HCT116 (cell line): ENCODE measurements at regions not wholly inside any gene's neighbourhood (a gene's known extent, or its start where the extent isn't known, plus 50 kb on each side); places are given as distances from the start of the nearest gene placed in this dataset.

Experiments used
- ATAC-seq: fragments of 200-7000 bp; cut with Tn5 transposase; 2 replicates; pipeline ENCODE4 v1.9.1; 2020; ENCODE audit warnings: mild to moderate bottlenecking, moderate library complexity
- BruUV-seq: library from RNA; stranded (reverse); fragments of 400-500 nt; replicated peaks from 2 replicates; lab custom pipeline; 2021; lab: Mats Ljungman, UMichigan
- CTCF ChIA-PET: fragments of 300-600 bp; sonication (Branson Sonifier 250); formaldehyde crosslinking; loops from one replicate; lab custom pipeline; 2021; ENCODE audit warnings: antibody characterized with exemption; lab: Charles Lee
- POLR2A ChIA-PET: fragments of 300-600, 350-600 bp; sonication (Branson Sonifier 250); formaldehyde crosslinking; loops from one replicate; lab custom pipeline; 2021; ENCODE audit warnings: antibody characterized with exemption; lab: Charles Lee
- RAD21 ChIA-PET, 2 experiments: fragments of 300-600 bp; sonication (Branson Sonifier 250); formaldehyde crosslinking; loops; one replicate each; lab custom pipeline; 2023; ENCODE audit warnings: low total read pairs in 2 of 2; ENCODE audit not compliant: uncharacterized antibody in 2 of 2, unreplicated experiment in 2 of 2, low non-redundant PET in 1 of 2; lab: Charles Lee
- DNase-seq: peaks from one replicate; pipeline ENCODE4 v3.0.0-alpha.2; 2010; ENCODE audit warnings: low read depth, low spot score
- H2AFZ ChIP-seq: fragments of 200-600 bp; shearing (Covaris generic), sonication (generic); 2 replicates; pipeline ENCODE4 v1.6.1; 2017; ENCODE audit warnings: low read depth, mixed run types, mixed read lengths, antibody characterized with exemption, low read length; ENCODE audit not compliant: poor library complexity, severe bottlenecking
- H3K27ac ChIP-seq: 2 replicates; pipeline ENCODE4 v1.5.1; 2012; ENCODE audit warnings: low read depth, low read length
- H3K27me3 ChIP-seq: fragments of 200-600 bp; sonication (generic); 2 replicates; pipeline ENCODE4 v1.6.1; 2016; ENCODE audit warnings: mixed run types, low read length, mixed read lengths; ENCODE audit not compliant: insufficient read depth
- H3K36me3 ChIP-seq, 2 experiments: fragments of 200-500 bp in 1 of 2; fragments of 200-600 bp in 1 of 2; sonication (Bioruptor generic) in 1 of 2; sonication (generic) in 1 of 2; 2 replicates each; pipeline versions ENCODE4 v1.5.1 to v1.6.1; 2014 to 2016; ENCODE audit warnings: low read length in 2 of 2, inconsistent platforms in 1 of 2, mixed read lengths in 1 of 2, mixed run types in 1 of 2; ENCODE audit not compliant: insufficient read depth in 2 of 2, control insufficient read depth in 1 of 2
- H3K4me1 ChIP-seq, 2 experiments: fragments of 200-600 bp in 1 of 2; sonication (generic) in 1 of 2; 2 replicates each; pipeline versions ENCODE4 v1.5.1 to v1.6.1; 2012 to 2017; ENCODE audit warnings: low read length in 2 of 2, inconsistent platforms in 1 of 2, mild to moderate bottlenecking in 1 of 2, mixed read lengths in 1 of 2, mixed run types in 1 of 2, moderate library complexity in 1 of 2; ENCODE audit not compliant: insufficient read depth in 2 of 2, control insufficient read depth in 1 of 2
- H3K4me2 ChIP-seq: fragments of 200-600 bp; sonication (generic); 2 replicates; pipeline ENCODE4 v1.6.1; 2017; ENCODE audit warnings: mixed run types, low read length, mixed read lengths
- H3K4me3 ChIP-seq, 2 experiments: fragments of 200-600 bp in 1 of 2; sonication (generic) in 1 of 2; replicated peaks in 1 of 2; 2 replicates each; pipeline ENCODE4 v1.5.1; 2011 to 2016; ENCODE audit warnings: low read length in 2 of 2, control low read depth in 1 of 2, low read depth in 1 of 2, mild to moderate bottlenecking in 1 of 2, mixed read lengths in 1 of 2, mixed run types in 1 of 2
- H3K79me2 ChIP-seq: fragments of 200-600 bp; sonication (generic); 2 replicates; pipeline ENCODE4 v1.6.1; 2017; ENCODE audit warnings: mild to moderate bottlenecking, mixed run types, low read length, moderate library complexity, mixed read lengths; ENCODE audit not compliant: insufficient read depth
- H3K9ac ChIP-seq: fragments of 200-600 bp; sonication (generic); 2 replicates; pipeline ENCODE4 v1.6.1; 2016; ENCODE audit warnings: low read length, mixed read lengths
- H3K9me2 ChIP-seq: fragments of 200-600 bp; sonication (generic), shearing (Covaris generic); 2 replicates; pipeline ENCODE4 v1.6.1; 2017; ENCODE audit warnings: mixed run types, mild to moderate bottlenecking, moderate library complexity; ENCODE audit not compliant: insufficient read depth
- H3K9me3 ChIP-seq, 2 experiments: fragments of 200-500 bp in 1 of 2; fragments of 200-600 bp in 1 of 2; sonication (Bioruptor generic) in 1 of 2; sonication (generic) in 1 of 2; 2 replicates each; pipeline ENCODE4 v1.6.1; 2014 to 2017; ENCODE audit warnings: low read length in 2 of 2, mixed read lengths in 2 of 2, inconsistent platforms in 1 of 2, low read depth in 1 of 2, mild to moderate bottlenecking in 1 of 2, mixed run types in 1 of 2, moderate library complexity in 1 of 2; ENCODE audit not compliant: control insufficient read depth in 1 of 2, insufficient read depth in 1 of 2
- H4K20me1 ChIP-seq: fragments of 200-600 bp; sonication (generic), shearing (Covaris generic); 2 replicates; pipeline ENCODE4 v1.6.1; 2017; ENCODE audit warnings: mixed run types, mild to moderate bottlenecking, moderate library complexity; ENCODE audit not compliant: insufficient read depth
- ATF3 ChIP-seq: IDR thresholded peaks from 2 replicates; pipeline ENCODE4 v1.6.1; 2012
- CBX3 ChIP-seq: IDR thresholded peaks from 2 replicates; pipeline ENCODE4 v1.6.1; 2012; ENCODE audit warnings: low read depth
- CEBPB ChIP-seq: IDR thresholded peaks from 2 replicates; pipeline ENCODE4 v1.6.1; 2012; ENCODE audit warnings: low read depth
- CTCF ChIP-seq, 3 experiments: fragments of 200-600 bp in 1 of 3; sonication (generic) in 1 of 3; IDR thresholded peaks in 2 of 3; conservative IDR thresholded peaks in 1 of 3; 2 replicates each; pipeline ENCODE4 v1.5.1; 2012 to 2017; ENCODE audit warnings: low read depth in 2 of 3, low read length in 2 of 3, antibody characterized with exemption in 1 of 3, borderline replicate concordance in 1 of 3, control low read depth in 1 of 3, mild to moderate bottlenecking in 1 of 3, mixed read lengths in 1 of 3, mixed run types in 1 of 3, moderate library complexity in 1 of 3; ENCODE audit not compliant: insufficient read depth in 1 of 3
- EGR1 ChIP-seq: IDR thresholded peaks from 2 replicates; pipeline ENCODE4 v1.6.1; 2012; ENCODE audit warnings: low read depth
- ELF1 ChIP-seq: IDR thresholded peaks from 2 replicates; pipeline ENCODE4 v1.6.1; 2012; ENCODE audit warnings: low read depth, borderline replicate concordance
- EZH2 ChIP-seq: fragments of 200-600 bp; sonication (generic); IDR thresholded peaks from 2 replicates; pipeline ENCODE4 v1.6.1; 2017; ENCODE audit warnings: antibody characterized with exemption, mixed run types
- EZH2phosphoT487 ChIP-seq: fragments of 200-600 bp; IDR thresholded peaks from 2 replicates; pipeline ENCODE4 v1.6.1; 2018; ENCODE audit warnings: antibody characterized with exemption, borderline replicate concordance
- FOSL1 ChIP-seq: IDR thresholded peaks from 2 replicates; pipeline ENCODE4 v1.6.1; 2012; ENCODE audit warnings: low read depth
- JUND ChIP-seq: IDR thresholded peaks from 2 replicates; pipeline ENCODE4 v1.6.1; 2012
- MAX ChIP-seq: IDR thresholded peaks from 2 replicates; pipeline ENCODE4 v1.6.1; 2012
- POLR2A ChIP-seq: IDR thresholded peaks from 2 replicates; pipeline ENCODE4 v1.7.0; 2011; ENCODE audit warnings: borderline replicate concordance; ENCODE audit not compliant: insufficient read depth, insufficient read length; ENCODE audit errors: extremely low read depth
- POLR2AphosphoS5 ChIP-seq: IDR thresholded peaks from 2 replicates; pipeline ENCODE4 v1.6.1; 2011; ENCODE audit warnings: mild to moderate bottlenecking, low read depth, low read length, moderate library complexity
- RAD21 ChIP-seq: IDR thresholded peaks from 2 replicates; pipeline ENCODE4 v1.6.1; 2012; ENCODE audit warnings: low read depth, mild to moderate bottlenecking
- REST ChIP-seq: IDR thresholded peaks from 2 replicates; pipeline ENCODE4 v1.6.1; 2012; ENCODE audit warnings: low read depth
- SIN3A ChIP-seq: IDR thresholded peaks from 2 replicates; pipeline ENCODE4 v1.6.1; 2012; ENCODE audit warnings: low read depth
- SP1 ChIP-seq: IDR thresholded peaks from 2 replicates; pipeline ENCODE4 v1.6.1; 2012; ENCODE audit warnings: low read depth
- SRF ChIP-seq: IDR thresholded peaks from 2 replicates; pipeline ENCODE4 v1.6.1; 2012; ENCODE audit warnings: low read depth
- TCF7L2 ChIP-seq: IDR thresholded peaks from 2 replicates; pipeline ENCODE4 v1.7.0; 2011; ENCODE audit warnings: borderline replicate concordance, inconsistent platforms; ENCODE audit not compliant: insufficient read depth, insufficient read length; ENCODE audit errors: extremely low read depth
- YY1 ChIP-seq: IDR thresholded peaks from 2 replicates; pipeline ENCODE4 v1.6.1; 2011; ENCODE audit warnings: low read length, low read depth, moderate library complexity, mild to moderate bottlenecking; ENCODE audit not compliant: insufficient replicate concordance; ENCODE audit errors: extremely low read depth
- ZFX ChIP-seq: fragments of 450-650 bp; IDR thresholded peaks from 2 replicates; pipeline ENCODE4 v1.6.1; 2017
- ZNF274 ChIP-seq: fragments of 200-500 bp; sonication (Bioruptor generic); IDR thresholded peaks from 2 replicates; pipeline ENCODE4 v1.6.1; 2014; ENCODE audit warnings: mild to moderate bottlenecking, low read depth, low read length, inconsistent platforms
- intact Hi-C: fragments of 100-400 bp; cut with micrococcal nuclease; formaldehyde crosslinking; loops from 2 replicates; pipeline ENCODE4 v1.10.0; 2022

GRCh38 chr4:112063260-112063659 lies 82.0 kb upstream of the FAM241A start:
- Histone ChIP-seq H4K20me1 (no peaks in the 10 kb centered on the region), H3K27me3 (no peaks in the 10 kb centered on the region), H3K4me1 (peaks cover 0 to 7% of the 10 kb centered on the region in 2 experiments; a peak in 1 of 4 replicates), H3K4me3 (no peak overlapping the region), H3K9ac (no peak overlapping the region), H3K27ac (no peak overlapping the region), H3K9me2 (no peaks in the 10 kb centered on the region), H3K79me2 (no peaks in the 10 kb centered on the region), H3K4me2 (no peak overlapping the region), H2AFZ (no peak overlapping the region), H3K9me3 (no peaks in the 10 kb centered on the region), H3K36me3 (no peaks in the 10 kb centered on the region)
- ChIA-PET RAD21 (no interaction called here), CTCF (no interaction called here), POLR2A (no interaction called here)
- ATAC-seq (peak; percentile 54; the same call in 1 of the 2 replicates), DNase-seq (no peak)
- intact Hi-C loops = no loop called here
- no TSS peak for BruUV-seq
- TF ChIP-seq EZH2phosphoT487 = no peak
- no peak for TF ChIP-seq ZFX
- no peak for TF ChIP-seq TCF7L2
- TF ChIP-seq YY1 = peak; percentile 26
- no peak for TF ChIP-seq EGR1
- TF ChIP-seq REST = no peak
- TF ChIP-seq JUND = no peak
- TF ChIP-seq CTCF (IDR thresholded peaks at IDR 0.05 in 2 of 3, conservative IDR thresholded peaks at IDR 0.05 in 1 of 3; ENCODE audit: borderline replicate concordance in 1 of 3, insufficient read depth in 1 of 3, low read depth in 2 of 3, low read length in 2 of 3) = peak in 2 of 3 experiments; percentile 31 to 37; a peak in 3 of 6 replicates
- no peak for TF ChIP-seq FOSL1
- TF ChIP-seq CBX3 = peak; percentile 49; the same call in 1 of the 2 replicates
- TF ChIP-seq EZH2 = no peak
- TF ChIP-seq ELF1 = no peak
- no peak for TF ChIP-seq MAX
- TF ChIP-seq ATF3 = no peak
- TF ChIP-seq CEBPB = no peak
- no peak for TF ChIP-seq SP1
- no peak for TF ChIP-seq POLR2A
- TF ChIP-seq SIN3A = no peak
- TF ChIP-seq POLR2AphosphoS5 = no peak
- TF ChIP-seq RAD21 = peak; percentile 64
- TF ChIP-seq ZNF274 = no peak
- no peak for TF ChIP-seq SRF
